Aorta (tissue), 5 donors: ENCODE measurements at regions not wholly inside any gene's neighbourhood (a gene's known extent, or its start where the extent isn't known, plus 50 kb on each side); places are given as distances from the start of the nearest gene placed in this dataset.

Experiments used
- ATAC-seq: fragments of 200-7000 bp; cut with Tn5 transposase; one replicate; pipeline ENCODE4 v1.9.1; 2022; ENCODE audit warnings: moderate library complexity; ENCODE audit not compliant: low FRiP score
- DNase-seq, 2 donors: peaks; one replicate each; pipeline ENCODE4 v3.0.0-alpha.2; 2020
- H3K27ac ChIP-seq, 2 donors: one replicate each; pipeline ENCODE4 v1.5.1; 2013; ENCODE audit warnings: low read length in 2 of 2, mild to moderate bottlenecking in 2 of 2, moderate library complexity in 2 of 2, control low read depth in 1 of 2, inconsistent platforms in 1 of 2, low read depth in 1 of 2
- H3K27me3 ChIP-seq, 2 donors: one replicate each; pipeline ENCODE4 v1.6.1; 2013; ENCODE audit warnings: control low read depth in 1 of 2, low read length in 1 of 2, mild to moderate bottlenecking in 1 of 2, moderate library complexity in 1 of 2; ENCODE audit not compliant: insufficient read depth in 2 of 2, control insufficient read depth in 1 of 2
- H3K36me3 ChIP-seq, 2 donors: one replicate each; pipeline ENCODE4 v1.6.1; 2013; ENCODE audit warnings: control low read depth in 1 of 2, low read length in 1 of 2, mild to moderate bottlenecking in 1 of 2; ENCODE audit not compliant: insufficient read depth in 2 of 2, control insufficient read depth in 1 of 2
- H3K4me1 ChIP-seq, 2 donors: one replicate each; pipeline ENCODE4 v1.6.1; 2013; ENCODE audit warnings: low read length in 2 of 2, control low read depth in 1 of 2, mild to moderate bottlenecking in 1 of 2, moderate library complexity in 1 of 2; ENCODE audit not compliant: insufficient read depth in 2 of 2, control insufficient read depth in 1 of 2
- H3K4me3 ChIP-seq, 2 donors: one replicate each; pipeline ENCODE4 v1.5.1; 2013; ENCODE audit warnings: low read length in 2 of 2, control low read depth in 1 of 2, mild to moderate bottlenecking in 1 of 2
- H3K9me3 ChIP-seq: one replicate; pipeline ENCODE4 v1.6.1; 2013; ENCODE audit warnings: mild to moderate bottlenecking, low read length; ENCODE audit not compliant: control insufficient read depth
- WGBS, 2 donors: extraction: QIAGEN DNeasy Blood & Tissue Kit; methylation state at CpG; one replicate each; pipeline ENCODE4 v1.1.7; 2013; 5-methylcytosine and 5-hydroxymethylcytosine counted together
- intact Hi-C, 2 donors: fragments of 100-400 bp; cut with DNase I; formaldehyde crosslinking; loops; one replicate each; pipeline versions ENCODE4 v1.14.2 to v1.15.0; 2022
- donor health status: healthy with polysubstance abuse.
- donor health status: Bipolar disorder and iron deficiency.
- donor health status: DM: no; HTN: no; CAD: no.
- donor health status: DM: no; HTN: no; CAD: no.
- donor health status: DM: yes; HTN: yes; CAD: no.

DNA sequence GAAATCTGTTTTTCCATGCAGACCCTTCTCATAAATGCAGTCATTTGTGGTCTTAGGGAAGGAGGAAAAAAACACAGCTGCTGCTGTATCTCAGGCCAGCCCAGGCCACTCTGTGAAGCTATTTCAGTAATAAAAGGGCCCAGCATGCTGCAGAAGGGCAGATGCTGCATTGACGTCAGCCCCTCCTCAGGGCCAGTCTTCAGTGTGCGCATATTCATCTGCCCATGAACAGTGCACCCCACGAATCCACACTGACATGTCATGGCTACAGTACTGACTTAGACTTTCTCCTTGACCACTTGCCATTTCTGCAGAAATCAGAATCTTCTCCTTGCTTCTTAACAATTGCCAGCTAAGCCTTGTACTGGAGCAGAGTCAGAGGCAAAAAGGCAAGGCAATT lies 304.7 kb downstream of the GABRG2 start:
- intact Hi-C loops, result no loop called here
- Histone ChIP-seq H3K4me1 (no peaks in the 10 kb centered on the region), H3K9me3 (peaks cover 3% of the 10 kb centered on the region), H3K4me3 (no peak overlapping the region), H3K27me3 (no peaks in the 10 kb centered on the region), H3K27ac (no peak overlapping the region), H3K36me3 (no peaks in the 10 kb centered on the region)
- WGBS, 2 donors, result 40 to 42% methylated on average over 3 of the region's 3 CpGs
- ATAC-seq (no peak), DNase-seq (no peak)

GRCh38 chr5:162377895-162378294 lies 310.3 kb downstream of the GABRG2 start:
- no peak for DNase-seq
- no peaks in the 10 kb centered on the region for H3K9me3 ChIP-seq
- 35 to 54% methylated on average over 1 of the region's 1 CpG for WGBS, 2 donors
- intact Hi-C loops, result no loop called here
- no peak for ATAC-seq
- H3K27ac ChIP-seq, result no peak overlapping the region
- H3K27me3 ChIP-seq, result no peaks in the 10 kb centered on the region
- H3K4me1 ChIP-seq, result no peaks in the 10 kb centered on the region
- no peaks in the 10 kb centered on the region for H3K36me3 ChIP-seq
- no peak overlapping the region for H3K4me3 ChIP-seq

- 65 to 78% methylated on average over 3 of the region's 3 CpGs for WGBS, 2 donors
- Histone ChIP-seq H3K27ac (no peak overlapping the region), H3K36me3 (no peaks in the 10 kb centered on the region), H3K9me3 (peaks cover 1% of the 10 kb centered on the region), H3K4me1 (no peaks in the 10 kb centered on the region), H3K27me3 (no peaks in the 10 kb centered on the region), H3K4me3 (no peak overlapping the region)
- intact Hi-C loops, result no loop called here
- DNase-seq (no peak), ATAC-seq (no peak)
Observed at GRCh38 chr5:162382839-162383238, 315.3 kb downstream of the GABRG2 start.

GRCh38 chr5:162384225-162384624 lies 316.7 kb downstream of the GABRG2 start:
- ATAC-seq (no peak), DNase-seq (no peak)
- no peaks in the 10 kb centered on the region for H3K36me3 ChIP-seq
- 56% methylated on average over 2 of the region's 2 CpGs for WGBS, 2 donors
- no peaks in the 10 kb centered on the region for H3K27me3 ChIP-seq
- peaks cover 1% of the 10 kb centered on the region for H3K9me3 ChIP-seq
- no peak overlapping the region for H3K4me3 ChIP-seq
- intact Hi-C loops, result no loop called here
- no peak overlapping the region for H3K27ac ChIP-seq
- H3K4me1 ChIP-seq, result no peaks in the 10 kb centered on the region

DNA sequence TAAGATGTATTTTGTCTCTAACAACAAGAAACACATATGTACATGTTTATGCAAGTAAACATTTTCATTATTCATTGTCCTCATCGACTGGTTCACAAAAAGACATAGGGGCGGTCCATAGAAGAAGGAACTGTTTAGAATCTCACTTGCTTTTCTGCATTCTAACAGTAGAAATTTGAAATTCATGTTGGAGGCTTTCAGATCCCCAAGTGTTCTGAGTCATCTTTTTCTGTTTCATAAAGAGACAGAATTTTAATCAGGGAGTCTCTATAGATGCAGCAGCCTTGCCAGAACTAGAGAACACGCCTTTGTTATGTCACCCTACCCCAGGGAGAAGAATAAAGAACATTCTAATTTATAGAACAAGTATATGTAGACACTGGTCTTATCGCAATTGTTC lies 324.3 kb downstream of the GABRG2 start:
- Histone ChIP-seq H3K36me3 (no peaks in the 10 kb centered on the region), H3K4me1 (no peaks in the 10 kb centered on the region), H3K27me3 (no peaks in the 10 kb centered on the region), H3K4me3 (no peak overlapping the region), H3K9me3 (no peaks in the 10 kb centered on the region), H3K27ac (no peak overlapping the region)
- ATAC-seq (no peak), DNase-seq (no peak)
- WGBS, 2 donors, result 82 to 83% methylated on average over 4 of the region's 4 CpGs
- intact Hi-C loops, result no loop called here

GRCh38 chr5:162392336-162392735 lies 324.8 kb downstream of the GABRG2 start:
- no peaks in the 10 kb centered on the region for H3K36me3 ChIP-seq
- no peaks in the 10 kb centered on the region for H3K9me3 ChIP-seq
- H3K27me3 ChIP-seq, result no peaks in the 10 kb centered on the region
- no peak for DNase-seq
- no peaks in the 10 kb centered on the region for H3K4me1 ChIP-seq
- ATAC-seq, result no peak
- no peak overlapping the region for H3K27ac ChIP-seq
- intact Hi-C loops, result no loop called here
- H3K4me3 ChIP-seq, result no peak overlapping the region

DNA sequence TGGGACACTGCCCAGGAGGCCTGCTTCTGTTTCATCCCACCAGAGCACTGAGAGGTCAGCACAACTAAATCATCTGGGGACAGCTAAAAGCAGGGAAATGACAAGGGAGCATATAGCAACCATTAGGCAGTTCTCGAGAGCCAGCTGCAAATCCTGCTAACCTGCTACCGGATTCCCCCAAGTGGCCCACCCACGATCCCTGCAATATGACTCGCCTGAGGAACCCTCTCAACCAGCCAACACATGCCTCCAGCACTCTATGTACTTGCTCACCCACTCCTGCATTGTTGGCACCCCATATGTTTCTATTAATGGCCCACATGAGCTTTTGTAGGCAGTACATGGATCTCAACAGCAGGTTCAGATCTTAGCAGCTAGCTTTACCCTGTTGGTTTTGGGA lies 326.0 kb downstream of the GABRG2 start:
- Histone ChIP-seq H3K9me3 (no peaks in the 10 kb centered on the region), H3K27ac (no peak overlapping the region), H3K27me3 (no peaks in the 10 kb centered on the region), H3K36me3 (no peaks in the 10 kb centered on the region), H3K4me1 (no peaks in the 10 kb centered on the region), H3K4me3 (no peak overlapping the region)
- intact Hi-C loops, result no loop called here
- DNase-seq (no peak), ATAC-seq (no peak)
- 58 to 70% methylated on average over 4 of the region's 4 CpGs for WGBS, 2 donors

GRCh38 chr5:162407614-162408013 lies 340.0 kb downstream of the GABRG2 start:
- H3K4me1 ChIP-seq, result no peaks in the 10 kb centered on the region
- no peak for ATAC-seq
- intact Hi-C loops, result no loop called here
- H3K36me3 ChIP-seq, result no peaks in the 10 kb centered on the region
- no peaks in the 10 kb centered on the region for H3K27me3 ChIP-seq
- H3K27ac ChIP-seq, result no peak overlapping the region
- no peaks in the 10 kb centered on the region for H3K9me3 ChIP-seq
- H3K4me3 ChIP-seq, result no peak overlapping the region
- no peak for DNase-seq
- WGBS, 2 donors, result 83 to 84% methylated on average over 2 of the region's 2 CpGs

DNA sequence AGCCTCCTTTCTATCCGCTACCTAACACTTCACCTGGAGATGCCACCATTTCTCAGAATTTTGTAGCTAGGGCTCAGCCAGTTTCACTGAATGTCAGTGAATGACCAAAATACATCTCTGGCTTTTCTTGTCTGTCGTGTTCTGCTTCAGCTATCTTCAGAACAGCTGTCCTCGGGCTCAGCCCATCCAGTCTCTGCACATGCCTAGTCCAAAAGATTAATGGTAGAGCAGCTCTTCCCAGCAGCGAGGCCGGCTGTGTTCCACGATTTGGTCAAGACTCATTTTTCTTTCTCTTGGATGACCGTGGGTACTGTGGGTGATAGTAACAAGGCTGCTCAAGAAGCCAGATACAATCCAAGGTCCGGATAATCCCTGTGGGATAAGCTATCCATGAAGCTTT lies 342.8 kb downstream of the GABRG2 start:
- DNase-seq (no peak), ATAC-seq (no peak)
- intact Hi-C loops, result no loop called here
- WGBS, 2 donors, result 57 to 67% methylated on average over 8 of the region's 8 CpGs
- Histone ChIP-seq H3K4me3 (no peak overlapping the region), H3K36me3 (no peaks in the 10 kb centered on the region), H3K9me3 (no peaks in the 10 kb centered on the region), H3K27ac (no peak overlapping the region), H3K4me1 (no peaks in the 10 kb centered on the region), H3K27me3 (no peaks in the 10 kb centered on the region)

GRCh38 chr5:162429142-162429541 lies 361.6 kb downstream of the GABRG2 start:
- Histone ChIP-seq H3K4me1 (no peaks in the 10 kb centered on the region), H3K9me3 (no peaks in the 10 kb centered on the region), H3K4me3 (no peak overlapping the region), H3K36me3 (no peaks in the 10 kb centered on the region), H3K27me3 (no peaks in the 10 kb centered on the region), H3K27ac (no peak overlapping the region)
- intact Hi-C loops, result no loop called here
- ATAC-seq, result no peak
- DNase-seq, result no peak
